Osteocyte (in vitro differentiated cells): ENCODE measurements at regions not wholly inside any gene's neighbourhood (a gene's known extent, or its start where the extent isn't known, plus 50 kb on each side); places are given as distances from the start of the nearest gene placed in this dataset.
A peak's percentile ranks its signal among the peaks of the same experiment; 100 is the strongest.

Experiments used
- DNase-seq: peaks from one replicate; pipeline ENCODE4 v3.0.0; 2021; ENCODE audit warnings: mixed read lengths; ENCODE audit not compliant: unreplicated experiment; ENCODE audit errors: extremely low spot score
- H3K27ac Mint-ChIP-seq: one replicate; pipeline ENCODE4 v1.8.0; 2021; ENCODE audit warnings: mild to moderate bottlenecking, mixed read lengths; ENCODE audit not compliant: unreplicated experiment
- H3K27me3 Mint-ChIP-seq: one replicate; pipeline ENCODE4 v1.8.0; 2021; ENCODE audit warnings: mixed read lengths; ENCODE audit not compliant: unreplicated experiment
- H3K36me3 Mint-ChIP-seq: one replicate; pipeline ENCODE4 v1.8.0; 2021; ENCODE audit warnings: mixed read lengths; ENCODE audit not compliant: unreplicated experiment
- H3K4me1 Mint-ChIP-seq: one replicate; pipeline ENCODE4 v1.8.0; 2021; ENCODE audit warnings: mixed read lengths; ENCODE audit not compliant: unreplicated experiment
- H3K4me3 Mint-ChIP-seq: one replicate; pipeline ENCODE4 v1.8.0; 2021; ENCODE audit warnings: mild to moderate bottlenecking, moderate library complexity, mixed read lengths; ENCODE audit not compliant: unreplicated experiment
- H3K9me3 Mint-ChIP-seq: one replicate; pipeline ENCODE4 v1.8.0; 2021; ENCODE audit warnings: mixed read lengths; ENCODE audit not compliant: unreplicated experiment
- CTCF ChIP-seq: fragments of 200-600 bp; sonication (generic); IDR thresholded peaks from 2 replicates; pipeline ENCODE4 v1.5.0; 2021; ENCODE audit warnings: antibody characterized with exemption, mild to moderate bottlenecking, moderate library complexity

GRCh38 chr1:108051631-108052377 is 86.8 kb upstream of the VAV3 start:
- H3K4me3 Mint-ChIP-seq: no peak overlapping the region
- no peak for TF ChIP-seq CTCF
- H3K4me1 Mint-ChIP-seq: no peaks in the 10 kb centered on the region
- DNase-seq: no peak
- no peak overlapping the region for H3K27ac Mint-ChIP-seq
- no peaks in the 10 kb centered on the region for H3K9me3 Mint-ChIP-seq
- H3K27me3 Mint-ChIP-seq: no peaks in the 10 kb centered on the region
- no peaks in the 10 kb centered on the region for H3K36me3 Mint-ChIP-seq

GRCh38 chr1:108050911-108051629 is 86.1 kb upstream of the VAV3 start:
- no peak for TF ChIP-seq CTCF
- Mint-ChIP-seq H3K4me3 (no peak overlapping the region), H3K9me3 (no peaks in the 10 kb centered on the region), H3K36me3 (no peaks in the 10 kb centered on the region), H3K4me1 (no peaks in the 10 kb centered on the region), H3K27me3 (no peaks in the 10 kb centered on the region), H3K27ac (no peak overlapping the region)
- DNase-seq: no peak

DNA sequence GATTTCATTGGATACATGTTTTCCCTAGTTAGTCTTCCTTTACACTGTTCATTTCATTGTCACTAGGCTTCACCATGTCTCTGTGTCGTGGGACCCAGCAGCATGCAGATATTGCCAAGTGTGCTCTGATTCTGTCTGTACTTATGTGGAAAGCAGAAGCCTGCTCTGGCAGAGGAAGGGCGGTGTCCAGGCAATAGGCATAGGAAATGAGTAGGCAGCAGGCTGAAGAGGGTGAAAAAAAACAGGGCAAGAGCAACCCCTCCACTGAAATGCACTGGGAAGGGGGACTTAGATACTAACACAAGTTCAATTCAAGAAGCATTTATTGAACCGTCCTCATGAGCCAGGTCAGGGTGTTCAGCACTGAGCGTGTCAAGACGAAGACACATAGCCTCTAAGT is 85.2 kb upstream of the VAV3 start:
- H3K27me3 Mint-ChIP-seq: no peaks in the 10 kb centered on the region
- no peak overlapping the region for H3K27ac Mint-ChIP-seq
- no peak overlapping the region for H3K4me3 Mint-ChIP-seq

DNA sequence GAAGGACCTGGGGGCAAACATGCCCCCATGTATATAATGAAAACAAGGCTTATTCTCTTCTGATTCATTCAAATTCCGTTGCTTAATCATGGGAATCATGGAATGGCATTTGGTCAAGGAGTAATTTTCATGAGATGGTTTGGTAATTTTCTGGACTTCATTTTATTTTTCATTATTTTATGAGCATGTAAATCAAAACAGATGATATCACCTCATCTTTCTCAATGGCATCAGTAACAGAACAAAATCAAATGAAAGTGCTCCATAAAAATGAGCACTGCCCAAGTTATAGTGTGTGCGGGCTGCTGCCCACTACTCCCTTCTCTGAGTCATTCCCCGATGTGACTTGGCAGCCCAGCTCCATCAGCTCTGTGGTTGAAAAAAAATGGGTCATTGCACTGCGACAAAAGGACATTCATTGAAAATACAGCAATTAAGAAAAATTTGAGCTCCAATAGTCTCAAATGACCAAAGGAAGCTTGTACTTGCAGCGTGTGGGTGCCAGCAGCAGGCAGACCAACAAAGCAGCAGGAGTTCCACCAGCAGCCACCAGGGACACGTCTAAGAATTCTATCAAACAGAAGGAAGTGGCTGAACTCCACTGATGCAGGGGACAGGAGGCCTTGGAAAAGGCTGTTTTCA is 84.3 kb upstream of the VAV3 start:
- TF ChIP-seq CTCF: peak; percentile 12
- DNase-seq: no peak
- H3K36me3 Mint-ChIP-seq: no peaks in the 10 kb centered on the region
- no peaks in the 10 kb centered on the region for H3K27me3 Mint-ChIP-seq
- H3K9me3 Mint-ChIP-seq: no peaks in the 10 kb centered on the region
- no peak overlapping the region for H3K4me3 Mint-ChIP-seq
- no peaks in the 10 kb centered on the region for H3K4me1 Mint-ChIP-seq
- H3K27ac Mint-ChIP-seq: no peak overlapping the region

More for the DNA sequence above, 85.2 kb upstream of the VAV3 start:
- Mint-ChIP-seq H3K9me3 (no peaks in the 10 kb centered on the region), H3K4me1 (no peaks in the 10 kb centered on the region), H3K36me3 (no peaks in the 10 kb centered on the region)
- no peak for TF ChIP-seq CTCF
- DNase-seq: no peak
